ENCODE measurements at regions not wholly inside any gene's neighbourhood (a gene's known extent, or its start where the extent isn't known, plus 50 kb on each side); places are given as distances from the start of the nearest gene placed in this dataset.

- Histone ChIP-seq H3K36me3 (ENCODE audit: insufficient read depth, low read length) (no peaks in the 10 kb centered on the region), H3K79me2 (ENCODE audit: insufficient read depth, low read length) (no peaks in the 10 kb centered on the region), H4K20me1 (ENCODE audit: insufficient read depth, low read length, poor library complexity, severe bottlenecking) (no peaks in the 10 kb centered on the region), H3K9ac (ENCODE audit: low read depth, low read length, poor library complexity, severe bottlenecking) (no peak overlapping the region), H3K4me2 (ENCODE audit: low read depth, low read length, poor library complexity, severe bottlenecking) (no peak overlapping the region), H3K4me3 (ENCODE audit: low read length, poor library complexity, severe bottlenecking) (no peak overlapping the region), H2AFZ (ENCODE audit: low read length) (no peak overlapping the region), H3K27me3 (ENCODE audit: insufficient read depth, low read length, poor library complexity, severe bottlenecking) (peaks cover 70% of the 10 kb centered on the region), H3K9me3 (ENCODE audit: insufficient read depth, low read depth, low read length) (no peaks in the 10 kb centered on the region), H3K9me2 (replicated peaks; ENCODE audit: low read depth, low read length) (no peaks in the 10 kb centered on the region), H3K4me1 (ENCODE audit: insufficient read depth, low read length, poor library complexity, severe bottlenecking) (no peaks in the 10 kb centered on the region), H3F3A (ENCODE audit: low read depth) (no peaks in the 10 kb centered on the region)
- TF ChIP-seq EZH2phosphoT487 (IDR thresholded peaks at IDR 0.05; ENCODE audit: borderline replicate concordance) (no peak), CTCF (conservative IDR thresholded peaks at IDR 0.05; ENCODE audit: low read length) (no peak)
These were observed 253.8 kb downstream of the TLE3 start for GRCh38 chr15:69843900-69844304.

- no peak overlapping the region for H2AFZ ChIP-seq (ENCODE audit: low read length)
- H3K27me3 ChIP-seq (ENCODE audit: insufficient read depth, low read length, poor library complexity, severe bottlenecking) = peaks cover 82% of the 10 kb centered on the region
- no peaks in the 10 kb centered on the region for H3K36me3 ChIP-seq (ENCODE audit: insufficient read depth, low read length)
These were observed 252.6 kb downstream of the TLE3 start for GRCh38 chr15:69845159-69845558.

GRCh38 chr15:69847625-69848024 lies 250.1 kb downstream of the TLE3 start:
- no peaks in the 10 kb centered on the region for H3K4me1 ChIP-seq (ENCODE audit: insufficient read depth, low read length, poor library complexity, severe bottlenecking)

More at GRCh38 chr15:69845159-69845558, 252.6 kb downstream of the TLE3 start:
- TF ChIP-seq EZH2phosphoT487 (IDR thresholded peaks at IDR 0.05; ENCODE audit: borderline replicate concordance) (no peak), CTCF (conservative IDR thresholded peaks at IDR 0.05; ENCODE audit: low read length) (no peak)
- H3K4me1 ChIP-seq (ENCODE audit: insufficient read depth, low read length, poor library complexity, severe bottlenecking) = no peaks in the 10 kb centered on the region
- no peak overlapping the region for H3K9ac ChIP-seq (ENCODE audit: low read depth, low read length, poor library complexity, severe bottlenecking)
- H3K4me3 ChIP-seq (ENCODE audit: low read length, poor library complexity, severe bottlenecking) = no peak overlapping the region
- no peaks in the 10 kb centered on the region for H3K9me3 ChIP-seq (ENCODE audit: insufficient read depth, low read depth, low read length)
- no peaks in the 10 kb centered on the region for H3K79me2 ChIP-seq (ENCODE audit: insufficient read depth, low read length)
- H3F3A ChIP-seq (ENCODE audit: low read depth) = no peaks in the 10 kb centered on the region
- H4K20me1 ChIP-seq (ENCODE audit: insufficient read depth, low read length, poor library complexity, severe bottlenecking) = no peaks in the 10 kb centered on the region
- H3K9me2 ChIP-seq (replicated peaks; ENCODE audit: low read depth, low read length) = no peaks in the 10 kb centered on the region
- no peak overlapping the region for H3K4me2 ChIP-seq (ENCODE audit: low read depth, low read length, poor library complexity, severe bottlenecking)

More at GRCh38 chr15:69847625-69848024, 250.1 kb downstream of the TLE3 start:
- Histone ChIP-seq H3K9me2 (replicated peaks; ENCODE audit: low read depth, low read length) (no peaks in the 10 kb centered on the region), H3K9me3 (ENCODE audit: insufficient read depth, low read depth, low read length) (no peaks in the 10 kb centered on the region), H3K4me2 (ENCODE audit: low read depth, low read length, poor library complexity, severe bottlenecking) (no peak overlapping the region), H3K4me3 (ENCODE audit: low read length, poor library complexity, severe bottlenecking) (no peak overlapping the region), H3K79me2 (ENCODE audit: insufficient read depth, low read length) (no peaks in the 10 kb centered on the region), H4K20me1 (ENCODE audit: insufficient read depth, low read length, poor library complexity, severe bottlenecking) (no peaks in the 10 kb centered on the region), H3K9ac (ENCODE audit: low read depth, low read length, poor library complexity, severe bottlenecking) (no peak overlapping the region), H3K36me3 (ENCODE audit: insufficient read depth, low read length) (no peaks in the 10 kb centered on the region), H2AFZ (ENCODE audit: low read length) (no peak overlapping the region), H3F3A (ENCODE audit: low read depth) (no peaks in the 10 kb centered on the region), H3K27me3 (ENCODE audit: insufficient read depth, low read length, poor library complexity, severe bottlenecking) (peaks cover 96% of the 10 kb centered on the region)
- TF ChIP-seq CTCF (conservative IDR thresholded peaks at IDR 0.05; ENCODE audit: low read length) = no peak
- TF ChIP-seq EZH2phosphoT487 (IDR thresholded peaks at IDR 0.05; ENCODE audit: borderline replicate concordance) = no peak

Measured in Loucy (cell line).